Activated B cell treated with CpG ODN at 0.5 μM for 24 hours (primary cell): ENCODE measurements at regions not wholly inside any gene's neighbourhood (a gene's known extent, or its start where the extent isn't known, plus 50 kb on each side); places are given as distances from the start of the nearest gene placed in this dataset.

Experiments used
- ATAC-seq: fragments of 200-7000 bp; cut with Tn5 transposase; one replicate; pipeline ENCODE4 v1.10.0; 2021; ENCODE audit warnings: low read depth, mild to moderate bottlenecking, moderate library complexity
- CTCF ChIA-PET: fragments of 350-600 bp; sonication (Branson Sonifier 250); formaldehyde crosslinking; loops from one replicate; lab custom pipeline; 2021; ENCODE audit warnings: antibody characterized with exemption; lab: Charles Lee
- POLR2A ChIA-PET: fragments of 350-600 bp; sonication (Branson Sonifier 250); formaldehyde crosslinking; loops from one replicate; lab custom pipeline; 2021; ENCODE audit warnings: antibody characterized with exemption; lab: Charles Lee
- DNase-seq: peaks from one replicate; pipeline ENCODE4 v3.0.0; 2022
- H3K27ac Mint-ChIP-seq: one replicate; pipeline ENCODE4 v1.8.0; 2020; ENCODE audit warnings: mixed read lengths
- H3K27me3 Mint-ChIP-seq: one replicate; pipeline ENCODE4 v1.8.0; 2021; ENCODE audit warnings: mixed read lengths
- H3K36me3 Mint-ChIP-seq: one replicate; pipeline ENCODE4 v1.8.0; 2021; ENCODE audit warnings: low read depth, mixed read lengths
- H3K4me1 Mint-ChIP-seq: one replicate; pipeline ENCODE4 v1.8.0; 2021; ENCODE audit warnings: mixed read lengths
- H3K4me3 Mint-ChIP-seq: one replicate; pipeline ENCODE4 v1.8.0; 2020; ENCODE audit warnings: mild to moderate bottlenecking, mixed read lengths
- H3K9me3 Mint-ChIP-seq: one replicate; pipeline ENCODE4 v1.8.0; 2020; ENCODE audit warnings: mixed read lengths
- intact Hi-C: fragments of 100-400 bp; cut with micrococcal nuclease; formaldehyde crosslinking; loops from one replicate; pipeline ENCODE4 v1.15.1; 2024
- TF ChIP-seq, protein P1 (sequence below): fragments of 200-600 bp; IDR thresholded peaks from one replicate; pipeline ENCODE4 v1.8.0; 2022; ENCODE audit warnings: antibody characterized with exemption, mild to moderate bottlenecking

DNA sequence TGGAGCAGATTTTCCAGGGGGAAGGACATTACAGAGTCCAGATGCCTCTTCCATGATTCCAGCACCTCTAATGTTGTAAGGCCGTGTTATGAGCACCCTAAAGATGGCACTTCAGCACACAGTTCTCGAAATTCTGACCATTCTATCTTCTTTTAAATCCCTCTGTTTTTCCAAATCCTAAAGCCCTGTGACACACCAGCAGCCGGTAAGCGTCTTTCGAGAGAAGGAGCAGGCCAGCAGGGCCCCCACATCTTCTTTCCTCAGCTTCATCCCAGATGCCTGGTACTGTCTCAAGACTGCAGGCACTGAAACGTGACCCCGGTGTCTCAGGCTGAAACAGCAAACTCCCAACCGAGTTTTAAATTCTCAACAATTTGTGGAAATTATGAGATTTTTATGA, 211.6 kb upstream of the FOXQ1 start:
- ChIA-PET POLR2A (no interaction called here), CTCF (no interaction called here)
- H3K4me3 Mint-ChIP-seq, result no peak overlapping the region

DNA sequence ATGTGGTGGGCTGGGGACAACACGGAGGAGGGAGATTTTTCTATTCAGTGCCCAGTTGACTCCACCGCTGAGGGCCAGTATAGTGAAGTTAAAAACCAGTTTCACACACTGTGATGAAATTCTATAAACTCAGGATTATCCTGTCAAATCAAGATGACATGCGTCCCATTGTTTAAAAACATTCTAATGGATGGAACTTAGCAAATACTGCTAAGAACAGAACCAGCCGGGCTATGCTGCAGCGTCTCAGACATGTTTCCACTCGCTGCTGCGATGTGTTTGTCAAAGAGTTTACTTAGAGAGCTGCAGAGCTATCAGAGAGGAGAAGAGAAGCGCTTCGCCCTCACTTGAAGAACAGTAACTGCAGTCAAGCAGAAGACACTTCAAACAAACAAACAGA, 212.6 kb upstream of the FOXQ1 start:
- H3K27me3 Mint-ChIP-seq, result peaks cover 19% of the 10 kb centered on the region
- H3K27ac Mint-ChIP-seq, result no peak overlapping the region
- H3K4me3 Mint-ChIP-seq, result no peak overlapping the region
- intact Hi-C loops, result no loop called here
- H3K36me3 Mint-ChIP-seq, result no peaks in the 10 kb centered on the region
- no peak for DNase-seq
- ATAC-seq, result no peak
- ChIA-PET POLR2A (no interaction called here), CTCF (no interaction called here)
- H3K4me1 Mint-ChIP-seq, result no peaks in the 10 kb centered on the region
- TF ChIP-seq, protein P1, sequence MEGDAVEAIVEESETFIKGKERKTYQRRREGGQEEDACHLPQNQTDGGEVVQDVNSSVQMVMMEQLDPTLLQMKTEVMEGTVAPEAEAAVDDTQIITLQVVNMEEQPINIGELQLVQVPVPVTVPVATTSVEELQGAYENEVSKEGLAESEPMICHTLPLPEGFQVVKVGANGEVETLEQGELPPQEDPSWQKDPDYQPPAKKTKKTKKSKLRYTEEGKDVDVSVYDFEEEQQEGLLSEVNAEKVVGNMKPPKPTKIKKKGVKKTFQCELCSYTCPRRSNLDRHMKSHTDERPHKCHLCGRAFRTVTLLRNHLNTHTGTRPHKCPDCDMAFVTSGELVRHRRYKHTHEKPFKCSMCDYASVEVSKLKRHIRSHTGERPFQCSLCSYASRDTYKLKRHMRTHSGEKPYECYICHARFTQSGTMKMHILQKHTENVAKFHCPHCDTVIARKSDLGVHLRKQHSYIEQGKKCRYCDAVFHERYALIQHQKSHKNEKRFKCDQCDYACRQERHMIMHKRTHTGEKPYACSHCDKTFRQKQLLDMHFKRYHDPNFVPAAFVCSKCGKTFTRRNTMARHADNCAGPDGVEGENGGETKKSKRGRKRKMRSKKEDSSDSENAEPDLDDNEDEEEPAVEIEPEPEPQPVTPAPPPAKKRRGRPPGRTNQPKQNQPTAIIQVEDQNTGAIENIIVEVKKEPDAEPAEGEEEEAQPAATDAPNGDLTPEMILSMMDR, result no peak
- H3K9me3 Mint-ChIP-seq, result no peaks in the 10 kb centered on the region

More for the DNA sequence above, 211.6 kb upstream of the FOXQ1 start:
- Mint-ChIP-seq H3K27ac (no peak overlapping the region), H3K9me3 (no peaks in the 10 kb centered on the region), H3K4me1 (no peaks in the 10 kb centered on the region), H3K36me3 (no peaks in the 10 kb centered on the region), H3K27me3 (peaks cover 20% of the 10 kb centered on the region)
- no peak for ATAC-seq
- intact Hi-C loops, result no loop called here
- TF ChIP-seq, protein P1, result no peak
- no peak for DNase-seq

DNA sequence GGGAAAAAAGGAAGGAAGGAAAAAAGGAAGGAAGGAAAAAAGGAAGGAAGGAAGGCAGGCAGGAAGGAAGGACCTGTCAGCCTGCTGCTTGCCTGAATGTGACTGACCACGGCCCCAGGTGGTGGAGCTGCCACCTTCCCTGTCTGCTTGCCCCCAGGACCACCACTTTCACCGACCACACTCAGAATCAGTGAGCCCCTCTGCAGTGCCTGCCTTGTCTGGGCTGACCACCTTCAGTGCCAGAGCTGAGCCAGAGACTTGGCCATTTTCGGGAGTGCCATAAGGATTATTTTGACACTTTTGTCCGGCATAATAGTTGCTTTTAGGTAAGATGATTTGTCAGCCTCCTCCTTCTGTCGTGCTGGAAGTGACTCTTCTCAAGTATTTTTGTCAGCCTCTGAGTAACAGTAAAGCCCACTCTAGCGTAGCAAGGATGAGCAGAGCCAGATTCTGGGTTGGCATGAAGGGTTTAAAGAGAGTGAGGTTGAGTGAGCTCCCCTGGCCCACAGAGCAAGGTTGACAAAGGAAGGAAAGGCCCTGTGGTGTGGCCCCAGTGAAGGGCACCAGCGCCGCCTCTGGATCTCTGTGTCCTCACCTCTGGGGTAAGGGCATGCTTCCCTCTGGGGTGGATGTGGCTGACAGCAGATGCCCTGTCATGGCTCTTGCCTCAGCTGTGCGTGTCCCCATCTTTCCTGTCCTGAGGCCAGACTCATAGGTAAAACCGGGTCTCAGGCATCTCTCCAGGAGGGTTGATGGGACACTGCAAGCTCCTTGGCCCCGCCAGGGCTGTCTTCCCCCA, 214.7 kb upstream of the FOXQ1 start:
- Mint-ChIP-seq H3K36me3 (no peaks in the 10 kb centered on the region), H3K27ac (no peak overlapping the region), H3K27me3 (peaks cover 24% of the 10 kb centered on the region), H3K4me1 (no peaks in the 10 kb centered on the region), H3K4me3 (no peak overlapping the region), H3K9me3 (no peaks in the 10 kb centered on the region)
- TF ChIP-seq, protein P1, result no peak
- intact Hi-C loops, result no loop called here
- ChIA-PET POLR2A (no interaction called here), CTCF (no interaction called here)
- no peak for DNase-seq
- no peak for ATAC-seq

DNA sequence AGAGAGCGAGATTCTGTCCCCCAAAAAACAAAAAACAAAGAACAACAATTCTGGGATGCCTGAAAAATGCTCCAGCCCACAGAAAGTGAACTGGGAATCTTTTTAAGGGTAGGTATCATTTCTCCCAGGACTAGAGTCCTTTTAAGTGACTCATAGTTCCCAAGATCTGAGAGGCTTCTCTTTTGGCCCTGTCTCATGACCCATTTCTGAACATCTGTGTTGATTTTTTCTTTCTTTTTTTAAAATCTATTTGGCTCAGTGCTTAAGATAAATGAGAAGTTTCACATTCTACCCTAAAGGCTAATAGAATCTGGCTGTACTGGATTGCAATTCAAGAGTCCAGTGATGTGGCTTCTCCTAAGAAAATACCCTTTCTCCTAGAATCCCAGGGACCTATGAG, 217.6 kb upstream of the FOXQ1 start:
- TF ChIP-seq, protein P1, result no peak
- intact Hi-C loops, result no loop called here
- H3K4me3 Mint-ChIP-seq, result no peak overlapping the region
- H3K9me3 Mint-ChIP-seq, result no peaks in the 10 kb centered on the region
- ChIA-PET CTCF (no interaction called here), POLR2A (no interaction called here)
- H3K27ac Mint-ChIP-seq, result no peak overlapping the region
- H3K4me1 Mint-ChIP-seq, result no peaks in the 10 kb centered on the region
- no peaks in the 10 kb centered on the region for H3K36me3 Mint-ChIP-seq
- ATAC-seq, result no peak
- H3K27me3 Mint-ChIP-seq, result peaks cover 10% of the 10 kb centered on the region
- DNase-seq, result no peak

DNA sequence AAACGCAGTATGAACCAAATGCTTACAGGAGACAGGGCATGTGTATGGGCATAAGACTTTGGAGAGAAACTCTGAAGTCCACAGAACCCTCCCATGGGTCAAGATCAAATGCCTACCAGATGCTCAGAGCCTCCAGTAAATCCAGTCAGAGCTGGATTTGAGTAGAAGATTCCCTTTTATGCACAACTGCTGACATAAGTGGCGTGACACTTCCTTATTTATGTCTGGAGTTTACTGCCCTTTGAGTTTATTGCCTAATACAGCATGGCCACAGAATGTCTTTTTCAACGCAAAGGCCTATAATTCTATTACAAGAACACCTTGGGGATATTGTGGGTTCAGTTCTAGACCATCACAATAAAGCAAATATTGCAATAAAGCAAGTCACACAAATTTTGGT, 220.0 kb upstream of the FOXQ1 start:
- POLR2A ChIA-PET, result no interaction called here
- TF ChIP-seq, protein P1, result no peak
- CTCF ChIA-PET, result no interaction called here
- Mint-ChIP-seq H3K9me3 (no peaks in the 10 kb centered on the region), H3K4me3 (no peak overlapping the region), H3K27me3 (peaks cover 8% of the 10 kb centered on the region), H3K36me3 (no peaks in the 10 kb centered on the region), H3K27ac (no peak overlapping the region), H3K4me1 (no peaks in the 10 kb centered on the region)
- no peak for ATAC-seq
- DNase-seq, result no peak
- intact Hi-C loops, result no loop called here
